ENCODE measurements at regions not wholly inside any gene's neighbourhood (a gene's known extent, or its start where the extent isn't known, plus 50 kb on each side); places are given as distances from the start of the nearest gene placed in this dataset.
A peak's percentile ranks its signal among the peaks of the same experiment; 100 is the strongest.

DNA sequence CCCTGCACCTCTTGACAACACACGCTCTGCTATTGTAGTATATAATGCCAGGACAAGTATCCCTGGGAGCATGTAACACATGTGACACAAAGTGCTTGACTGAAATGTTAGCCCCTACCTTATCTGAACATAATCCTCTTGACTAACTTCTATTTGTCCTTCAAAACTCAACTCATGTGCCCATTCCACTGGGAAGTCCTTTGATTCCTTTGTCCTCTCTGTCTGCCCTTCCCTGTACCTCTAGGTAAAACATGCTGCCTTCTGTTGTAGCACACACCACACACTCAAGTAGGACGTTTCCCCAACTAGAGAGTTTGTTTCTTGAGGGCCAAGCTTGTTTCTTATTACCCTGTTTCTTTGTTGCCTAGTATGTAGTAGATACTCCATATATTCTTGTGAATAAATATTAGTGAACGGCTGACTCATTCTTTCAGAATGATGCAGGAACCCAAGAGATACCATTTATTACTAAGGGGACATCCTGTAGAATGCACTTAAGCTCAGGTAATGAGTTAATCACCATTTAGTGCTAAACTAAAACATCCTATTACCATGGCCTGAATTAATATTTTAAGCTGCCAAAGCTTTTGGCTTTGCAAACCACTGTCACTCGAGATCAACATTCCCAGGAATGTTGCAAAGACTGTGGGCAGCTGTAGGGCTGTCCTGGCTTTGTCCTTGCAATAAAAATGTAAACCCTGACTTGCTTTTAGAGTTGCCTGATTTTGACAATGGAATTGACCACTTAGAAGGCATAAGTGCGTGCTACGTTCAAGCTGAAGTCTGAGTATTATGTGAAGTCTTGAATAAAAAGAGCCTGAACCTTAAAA lies 313.4 kb downstream of the COG6 start:
- Histone ChIP-seq H2BK120ac (ENCODE audit: insufficient read depth, low read length, poor library complexity) (no peak overlapping the region), H3K9me3 (ENCODE audit: insufficient read depth, low read depth, low read length) (no peaks in the 10 kb centered on the region), H4K8ac (ENCODE audit: low read depth, low read length) (no peak overlapping the region), H3K23ac (ENCODE audit: low read length) (no peak overlapping the region), H3K27me3 (ENCODE audit: insufficient read depth, low read length) (no peaks in the 10 kb centered on the region), H3K14ac (ENCODE audit: low read length) (no peak overlapping the region), H3K79me2 (ENCODE audit: control insufficient read depth, insufficient read depth, low read length, poor library complexity) (no peaks in the 10 kb centered on the region), H3K27ac (ENCODE audit: low read depth, low read length) (no peak overlapping the region), H3K18ac (ENCODE audit: low read length) (no peak overlapping the region), H3K79me1 (ENCODE audit: low read length) (no peaks in the 10 kb centered on the region), H3K4me3 (ENCODE audit: low read depth, low read length) (no peak overlapping the region), H3K9ac (ENCODE audit: low read length) (no peak overlapping the region), H3K4me1 (ENCODE audit: control insufficient read depth in 1 of 2, insufficient read depth in 2 of 2, low read length in 2 of 2) (peaks cover 4 to 7% of the 10 kb centered on the region in 2 experiments), H3K4ac (ENCODE audit: low read depth, low read length) (no peak overlapping the region), H2AFZ (ENCODE audit: insufficient read depth, low read length, poor library complexity) (no peak overlapping the region), H3K4me2 (ENCODE audit: low read length) (no peak overlapping the region), H2BK5ac (ENCODE audit: low read depth, low read length, poor library complexity) (no peak overlapping the region), H4K12ac (ENCODE audit: low read depth, low read length) (no peak overlapping the region), H2AK5ac (ENCODE audit: low read length) (no peak overlapping the region), H4K91ac (ENCODE audit: low read depth, low read length) (no peak overlapping the region), H2BK12ac (ENCODE audit: low read length) (no peak overlapping the region), H3K36me3 (ENCODE audit: control insufficient read depth in 1 of 2, insufficient read depth in 2 of 2, low read length in 2 of 2) (no peaks in the 10 kb centered on the region)
- no CpG with 5 or more reads among the region's 6 CpGs for WGBS (ENCODE audit: extremely low coverage, insufficient coverage, insufficient read length)
- DNase-seq, result peak in 1 of 2 donors; percentile 38

DNA sequence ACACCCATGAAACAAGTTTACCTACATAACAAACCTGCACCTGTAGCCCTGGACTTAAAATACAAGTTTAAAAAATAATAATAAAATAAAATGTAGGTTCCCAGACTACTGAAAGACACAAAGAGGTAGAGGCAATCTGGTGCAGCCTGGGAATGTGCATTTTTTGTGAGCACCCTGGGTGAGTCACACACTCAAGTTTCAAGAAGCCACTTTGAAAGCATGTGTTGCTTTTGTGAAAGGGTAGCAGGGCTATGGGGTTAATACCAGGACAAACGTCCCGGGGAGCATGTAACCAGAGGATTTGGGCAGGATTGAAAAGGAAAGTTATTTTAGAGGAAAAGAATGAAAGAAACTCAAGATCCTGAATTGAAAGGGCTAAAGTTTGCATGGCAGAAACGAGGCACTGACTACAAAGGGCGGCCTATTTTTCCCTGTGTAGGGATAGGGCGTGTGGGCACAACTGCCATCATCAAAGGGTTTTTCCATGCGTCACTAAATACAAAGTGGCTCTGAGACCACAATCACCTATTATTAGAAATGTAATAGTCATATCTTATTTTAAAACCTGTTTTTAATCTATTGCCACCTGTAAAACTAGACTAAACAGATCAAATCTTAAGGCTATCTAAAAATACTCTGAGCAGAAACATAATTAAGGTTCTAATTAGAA lies 314.9 kb downstream of the COG6 start:
- H3K79me2 ChIP-seq (ENCODE audit: control insufficient read depth, insufficient read depth, low read length, poor library complexity), result no peaks in the 10 kb centered on the region
- no peaks in the 10 kb centered on the region for H3K27me3 ChIP-seq (ENCODE audit: insufficient read depth, low read length)
- H3K36me3 ChIP-seq (ENCODE audit: control insufficient read depth in 1 of 2, insufficient read depth in 2 of 2, low read length in 2 of 2), result no peaks in the 10 kb centered on the region
- H3K23ac ChIP-seq (ENCODE audit: low read length), result no peak overlapping the region
- H2BK5ac ChIP-seq (ENCODE audit: low read depth, low read length, poor library complexity), result no peak overlapping the region
- H3K4me1 ChIP-seq (ENCODE audit: control insufficient read depth in 1 of 2, insufficient read depth in 2 of 2, low read length in 2 of 2), result peaks cover 4 to 7% of the 10 kb centered on the region in 2 experiments
- H3K4me3 ChIP-seq (ENCODE audit: low read depth, low read length), result no peak overlapping the region
- no peak overlapping the region for H3K18ac ChIP-seq (ENCODE audit: low read length)
- no peak overlapping the region for H4K12ac ChIP-seq (ENCODE audit: low read depth, low read length)
- H3K9ac ChIP-seq (ENCODE audit: low read length), result no peak overlapping the region
- DNase-seq, result peak in 1 of 2 donors; percentile 5
- H3K79me1 ChIP-seq (ENCODE audit: low read length), result no peaks in the 10 kb centered on the region
- no peak overlapping the region for H3K4me2 ChIP-seq (ENCODE audit: low read length)
- no peak overlapping the region for H2BK120ac ChIP-seq (ENCODE audit: insufficient read depth, low read length, poor library complexity)
- H2BK12ac ChIP-seq (ENCODE audit: low read length), result no peak overlapping the region
- no peak overlapping the region for H3K4ac ChIP-seq (ENCODE audit: low read depth, low read length)
- H4K8ac ChIP-seq (ENCODE audit: low read depth, low read length), result no peak overlapping the region
- H2AK5ac ChIP-seq (ENCODE audit: low read length), result no peak overlapping the region
- H4K91ac ChIP-seq (ENCODE audit: low read depth, low read length), result no peak overlapping the region
- H3K27ac ChIP-seq (ENCODE audit: low read depth, low read length), result no peak overlapping the region
- H2AFZ ChIP-seq (ENCODE audit: insufficient read depth, low read length, poor library complexity), result no peak overlapping the region
- no peaks in the 10 kb centered on the region for H3K9me3 ChIP-seq (ENCODE audit: insufficient read depth, low read depth, low read length)
- no CpG with 5 or more reads among the region's 6 CpGs for WGBS (ENCODE audit: extremely low coverage, insufficient coverage, insufficient read length)
- no peak overlapping the region for H3K14ac ChIP-seq (ENCODE audit: low read length)

DNA sequence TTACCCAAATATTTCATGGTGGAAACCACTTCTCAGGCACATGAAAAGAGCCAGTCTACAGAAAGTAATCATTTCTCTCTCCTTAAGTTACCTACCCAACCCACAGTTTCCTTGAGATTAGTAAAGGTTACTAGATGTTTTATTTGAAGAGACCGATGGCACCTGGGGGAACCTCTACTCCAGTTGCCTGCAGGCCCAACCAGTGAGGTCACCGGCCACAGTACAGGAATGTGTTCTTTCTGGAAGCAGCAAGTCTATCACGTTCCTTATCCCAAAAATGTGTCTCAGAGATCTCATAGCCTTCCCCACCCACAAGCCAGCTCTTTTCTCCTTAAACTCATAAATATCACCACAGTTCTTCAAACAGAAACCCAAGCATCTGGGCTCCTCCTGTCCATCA lies 316.1 kb downstream of the COG6 start:
- no peak overlapping the region for H3K27ac ChIP-seq (ENCODE audit: low read depth, low read length)
- no peak overlapping the region for H4K91ac ChIP-seq (ENCODE audit: low read depth, low read length)
- WGBS (ENCODE audit: extremely low coverage, insufficient coverage, insufficient read length), result no CpG with 5 or more reads among the region's 3 CpGs
- no peaks in the 10 kb centered on the region for H3K9me3 ChIP-seq (ENCODE audit: insufficient read depth, low read depth, low read length)
- no peak overlapping the region for H2BK120ac ChIP-seq (ENCODE audit: insufficient read depth, low read length, poor library complexity)
- no peak overlapping the region for H3K4me2 ChIP-seq (ENCODE audit: low read length)
- H3K79me1 ChIP-seq (ENCODE audit: low read length), result no peaks in the 10 kb centered on the region
- no peaks in the 10 kb centered on the region for H3K79me2 ChIP-seq (ENCODE audit: control insufficient read depth, insufficient read depth, low read length, poor library complexity)
- no peaks in the 10 kb centered on the region for H3K36me3 ChIP-seq (ENCODE audit: control insufficient read depth in 1 of 2, insufficient read depth in 2 of 2, low read length in 2 of 2)
- H2AK5ac ChIP-seq (ENCODE audit: low read length), result no peak overlapping the region
- no peak overlapping the region for H3K9ac ChIP-seq (ENCODE audit: low read length)
- H3K4ac ChIP-seq (ENCODE audit: low read depth, low read length), result no peak overlapping the region
- no peak overlapping the region for H3K23ac ChIP-seq (ENCODE audit: low read length)
- peaks cover 4 to 7% of the 10 kb centered on the region in 2 experiments for H3K4me1 ChIP-seq (ENCODE audit: control insufficient read depth in 1 of 2, insufficient read depth in 2 of 2, low read length in 2 of 2)
- H3K18ac ChIP-seq (ENCODE audit: low read length), result no peak overlapping the region
- H2BK5ac ChIP-seq (ENCODE audit: low read depth, low read length, poor library complexity), result no peak overlapping the region
- no peak overlapping the region for H4K12ac ChIP-seq (ENCODE audit: low read depth, low read length)
- H3K4me3 ChIP-seq (ENCODE audit: low read depth, low read length), result no peak overlapping the region
- H2BK12ac ChIP-seq (ENCODE audit: low read length), result no peak overlapping the region
- DNase-seq, result peak; percentile 86 to 93
- no peak overlapping the region for H4K8ac ChIP-seq (ENCODE audit: low read depth, low read length)
- no peaks in the 10 kb centered on the region for H3K27me3 ChIP-seq (ENCODE audit: insufficient read depth, low read length)
- H2AFZ ChIP-seq (ENCODE audit: insufficient read depth, low read length, poor library complexity), result no peak overlapping the region
- no peak overlapping the region for H3K14ac ChIP-seq (ENCODE audit: low read length)

DNA sequence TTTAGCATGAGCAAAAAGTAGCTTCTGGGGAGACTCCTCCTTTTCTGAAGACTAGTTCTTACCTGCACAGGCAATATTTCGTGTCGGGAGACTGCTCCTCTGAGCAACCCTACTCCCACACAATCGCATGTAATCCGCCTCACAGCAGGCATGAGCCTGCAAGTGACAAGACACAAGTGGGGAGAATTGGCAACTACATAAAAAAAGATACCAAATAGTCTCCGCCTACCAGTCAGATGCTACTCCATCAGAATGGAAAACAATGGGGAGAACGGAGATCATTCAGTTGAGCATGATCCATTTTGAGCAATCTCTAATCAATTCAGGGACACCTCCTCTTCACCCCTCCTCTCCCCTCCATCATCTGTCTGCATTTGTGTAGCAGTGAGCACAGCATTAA lies 321.0 kb downstream of the COG6 start:
- Histone ChIP-seq H2BK120ac (ENCODE audit: insufficient read depth, low read length, poor library complexity) (no peak overlapping the region), H2AK5ac (ENCODE audit: low read length) (no peak overlapping the region), H3K9me3 (ENCODE audit: insufficient read depth, low read depth, low read length) (no peaks in the 10 kb centered on the region), H3K18ac (ENCODE audit: low read length) (no peak overlapping the region), H3K4ac (ENCODE audit: low read depth, low read length) (no peak overlapping the region), H2BK5ac (ENCODE audit: low read depth, low read length, poor library complexity) (no peak overlapping the region), H3K27ac (ENCODE audit: low read depth, low read length) (no peak overlapping the region), H2BK12ac (ENCODE audit: low read length) (no peak overlapping the region), H3K9ac (ENCODE audit: low read length) (peak overlapping the region; percentile 10), H4K8ac (ENCODE audit: low read depth, low read length) (no peak overlapping the region), H3K4me1 (ENCODE audit: control insufficient read depth in 1 of 2, insufficient read depth in 2 of 2, low read length in 2 of 2) (peaks cover 0 to 2% of the 10 kb centered on the region in 2 experiments), H4K12ac (ENCODE audit: low read depth, low read length) (no peak overlapping the region), H3K27me3 (ENCODE audit: insufficient read depth, low read length) (no peaks in the 10 kb centered on the region), H3K4me2 (ENCODE audit: low read length) (no peak overlapping the region), H2AFZ (ENCODE audit: insufficient read depth, low read length, poor library complexity) (no peak overlapping the region), H3K14ac (ENCODE audit: low read length) (no peak overlapping the region), H4K91ac (ENCODE audit: low read depth, low read length) (no peak overlapping the region), H3K4me3 (ENCODE audit: low read depth, low read length) (no peak overlapping the region), H3K79me2 (ENCODE audit: control insufficient read depth, insufficient read depth, low read length, poor library complexity) (no peaks in the 10 kb centered on the region), H3K79me1 (ENCODE audit: low read length) (no peaks in the 10 kb centered on the region), H3K23ac (ENCODE audit: low read length) (no peak overlapping the region), H3K36me3 (ENCODE audit: control insufficient read depth in 1 of 2, insufficient read depth in 2 of 2, low read length in 2 of 2) (no peaks in the 10 kb centered on the region)
- no peak for DNase-seq
- WGBS (ENCODE audit: extremely low coverage, insufficient coverage, insufficient read length), result no CpG with 5 or more reads among the region's 6 CpGs

Measured in trophoblast cell (in vitro differentiated cells and primary cell).